Gastroesophageal sphincter (tissue), 4 donors: ENCODE measurements at regions not wholly inside any gene's neighbourhood (a gene's known extent, or its start where the extent isn't known, plus 50 kb on each side); places are given as distances from the start of the nearest gene placed in this dataset.

ENCODE experiments used
- ATAC-seq: fragments of 150-250 bp; one replicate; pipeline ENCODE4 v1.9.1; 2016; ENCODE audit warnings: mild to moderate bottlenecking, moderate library complexity
- H3K27ac ChIP-seq, 4 donors: fragments of 200-600 bp; sonication (generic) in 3 of 4; 1 replicate in 3 of 4; 2 replicates in 1 of 4; pipeline ENCODE4 v1.5.1; 2016 to 2019
- H3K27me3 ChIP-seq: fragments of 200-600 bp; sonication (generic); one replicate; pipeline ENCODE4 v1.5.1; 2019
- H3K36me3 ChIP-seq, 2 donors: fragments of 200-600 bp; sonication (generic); one replicate each; pipeline ENCODE4 v1.5.1; 2019; ENCODE audit warnings: control low read depth in 1 of 2
- H3K4me1 ChIP-seq, 3 donors: fragments of 200-600 bp; sonication (generic); 1 replicate in 2 of 3; 2 replicates in 1 of 3; pipeline ENCODE4 v1.5.1; 2016 to 2019; ENCODE audit warnings: control low read depth in 2 of 3
- H3K4me3 ChIP-seq, 2 donors: fragments of 200-600 bp; sonication (generic); one replicate each; pipeline ENCODE4 v1.5.1; 2019; ENCODE audit warnings: mild to moderate bottlenecking in 1 of 2, moderate library complexity in 1 of 2
- H3K9me3 ChIP-seq, 3 donors: fragments of 200-600 bp; sonication (generic); one replicate each; pipeline ENCODE4 v1.5.1; 2017 to 2019; ENCODE audit warnings: control low read depth in 2 of 3
- EP300 ChIP-seq: sonication (generic); formaldehyde crosslinking; IDR thresholded peaks from one replicate; pipeline ENCODE4 v1.6.1; 2017; ENCODE audit warnings: antibody characterized with exemption, mild to moderate bottlenecking
- POLR2A ChIP-seq, 2 donors: fragments of 450-650 bp; IDR thresholded peaks; one replicate each; pipeline ENCODE4 v1.6.1; 2017; ENCODE audit warnings: antibody characterized with exemption in 2 of 2, mild to moderate bottlenecking in 2 of 2, moderate library complexity in 1 of 2
- POLR2AphosphoS5 ChIP-seq: sonication (generic); formaldehyde crosslinking; IDR thresholded peaks from one replicate; pipeline ENCODE4 v1.6.1; 2017; ENCODE audit warnings: antibody characterized with exemption
- WGBS, 2 donors: methylation state at CpG; one replicate each; pipeline ENCODE4 v1.1.5; 2018; ENCODE audit warnings: low coverage in 1 of 2; 5-methylcytosine and 5-hydroxymethylcytosine counted together
- TF ChIP-seq, protein P1 (sequence below), 4 experiments: fragments of 200-600 bp in 2 of 4; fragments of 450-650 bp in 2 of 4; sonication (generic) in 1 of 4; IDR thresholded peaks; one replicate each; pipeline ENCODE4 v1.5.1; 2017 to 2019; ENCODE audit warnings: antibody characterized with exemption in 4 of 4, mild to moderate bottlenecking in 2 of 4, moderate library complexity in 2 of 4

DNA sequence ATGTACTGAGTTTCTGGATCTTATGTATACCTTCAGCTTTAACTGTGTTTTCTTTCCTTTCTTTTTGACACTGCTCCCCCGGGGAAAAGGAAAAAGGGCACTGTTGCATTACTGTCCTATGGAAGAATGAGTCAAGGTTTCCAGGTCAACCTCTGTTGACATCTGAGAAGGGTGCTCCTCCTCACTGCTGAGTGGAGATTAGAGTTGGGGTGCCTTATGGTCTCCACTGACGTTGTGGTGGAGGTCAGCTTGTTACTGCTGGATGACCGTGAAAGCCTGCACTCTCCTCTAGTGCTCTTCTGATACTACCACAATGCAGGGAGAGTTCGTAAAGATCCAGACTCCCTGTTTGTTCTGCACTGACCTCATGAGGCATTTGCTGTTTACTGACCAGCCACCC is 252.1 kb upstream of the GRM7 start:
- 80% methylated on average over 1 of the region's 4 CpGs; no CpG with 5 or more reads in 1 of the 2 donors for WGBS, 2 donors
- Histone ChIP-seq H3K4me3 (no peak overlapping the region), H3K36me3 (no peaks in the 10 kb centered on the region), H3K9me3 (no peaks in the 10 kb centered on the region), H3K4me1 (no peaks in the 10 kb centered on the region), H3K27me3 (no peaks in the 10 kb centered on the region), H3K27ac (no peak overlapping the region)
- no peak for ATAC-seq
- TF ChIP-seq POLR2AphosphoS5 (no peak), EP300 (no peak), POLR2A (IDR thresholded peaks at IDR 0.05) (no peak)
- TF ChIP-seq, protein P1, sequence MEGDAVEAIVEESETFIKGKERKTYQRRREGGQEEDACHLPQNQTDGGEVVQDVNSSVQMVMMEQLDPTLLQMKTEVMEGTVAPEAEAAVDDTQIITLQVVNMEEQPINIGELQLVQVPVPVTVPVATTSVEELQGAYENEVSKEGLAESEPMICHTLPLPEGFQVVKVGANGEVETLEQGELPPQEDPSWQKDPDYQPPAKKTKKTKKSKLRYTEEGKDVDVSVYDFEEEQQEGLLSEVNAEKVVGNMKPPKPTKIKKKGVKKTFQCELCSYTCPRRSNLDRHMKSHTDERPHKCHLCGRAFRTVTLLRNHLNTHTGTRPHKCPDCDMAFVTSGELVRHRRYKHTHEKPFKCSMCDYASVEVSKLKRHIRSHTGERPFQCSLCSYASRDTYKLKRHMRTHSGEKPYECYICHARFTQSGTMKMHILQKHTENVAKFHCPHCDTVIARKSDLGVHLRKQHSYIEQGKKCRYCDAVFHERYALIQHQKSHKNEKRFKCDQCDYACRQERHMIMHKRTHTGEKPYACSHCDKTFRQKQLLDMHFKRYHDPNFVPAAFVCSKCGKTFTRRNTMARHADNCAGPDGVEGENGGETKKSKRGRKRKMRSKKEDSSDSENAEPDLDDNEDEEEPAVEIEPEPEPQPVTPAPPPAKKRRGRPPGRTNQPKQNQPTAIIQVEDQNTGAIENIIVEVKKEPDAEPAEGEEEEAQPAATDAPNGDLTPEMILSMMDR (IDR thresholded peaks at IDR 0.05): no peak

DNA sequence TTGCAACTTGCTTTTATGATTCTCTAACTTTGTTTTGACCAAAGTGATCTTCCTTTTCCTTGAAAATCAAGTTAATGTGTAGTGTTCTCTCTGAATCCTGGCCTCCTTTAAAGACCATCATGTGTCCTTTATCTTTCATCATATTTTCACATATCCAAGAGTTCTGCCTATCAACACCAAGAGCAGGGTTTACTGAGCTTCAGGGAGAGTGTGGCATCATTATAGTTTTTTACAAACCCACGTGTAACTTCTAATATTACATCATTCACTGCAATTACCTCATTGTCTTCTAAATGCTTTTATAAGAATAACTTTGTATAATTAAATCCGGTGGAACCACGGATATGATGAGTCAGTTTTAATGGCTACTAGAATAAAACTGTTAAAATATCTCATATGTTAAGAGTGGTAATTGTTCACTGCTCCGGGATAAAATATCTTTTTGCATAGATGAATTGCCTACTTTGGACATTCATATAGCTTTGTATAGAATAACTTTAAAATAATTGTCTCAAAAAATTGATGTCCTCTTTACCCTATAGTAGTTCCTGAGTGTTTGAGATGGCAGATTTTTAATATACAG is 248.8 kb upstream of the GRM7 start:
- H3K36me3 ChIP-seq: no peaks in the 10 kb centered on the region
- no peaks in the 10 kb centered on the region for H3K27me3 ChIP-seq
- 73% methylated on average over 4 of the region's 4 CpGs; no CpG with 5 or more reads in 1 of the 2 donors for WGBS, 2 donors
- ATAC-seq: no peak
- H3K4me3 ChIP-seq: no peak overlapping the region
- no peaks in the 10 kb centered on the region for H3K4me1 ChIP-seq
- H3K27ac ChIP-seq: no peak overlapping the region
- no peak for TF ChIP-seq POLR2A (IDR thresholded peaks at IDR 0.05)
- TF ChIP-seq, protein P1 (IDR thresholded peaks at IDR 0.05): no peak
- no peak for TF ChIP-seq POLR2AphosphoS5
- TF ChIP-seq EP300: no peak
- no peaks in the 10 kb centered on the region for H3K9me3 ChIP-seq

- H3K36me3 ChIP-seq: no peaks in the 10 kb centered on the region
- whole genome bisulfite sequencing, 2 donors: 83 to 91% methylated on average over 1 to 2 of the region's 2 CpGs
- no peaks in the 10 kb centered on the region for H3K27me3 ChIP-seq
- H3K27ac ChIP-seq: no peak overlapping the region
- no peaks in the 10 kb centered on the region for H3K4me1 ChIP-seq
- TF ChIP-seq POLR2A (IDR thresholded peaks at IDR 0.05) (no peak), POLR2AphosphoS5 (no peak), EP300 (no peak)
- TF ChIP-seq, protein P1 (IDR thresholded peaks at IDR 0.05): no peak
- no peaks in the 10 kb centered on the region for H3K9me3 ChIP-seq
- ATAC-seq: no peak
- H3K4me3 ChIP-seq: no peak overlapping the region
These were observed 238.7 kb upstream of the GRM7 start for GRCh38 chr3:6622260-6622659.

GRCh38 chr3:6622712-6623111 is 238.2 kb upstream of the GRM7 start:
- no peak for ATAC-seq
- H3K27ac ChIP-seq: no peak overlapping the region
- no peaks in the 10 kb centered on the region for H3K4me1 ChIP-seq
- no peaks in the 10 kb centered on the region for H3K36me3 ChIP-seq
- no peaks in the 10 kb centered on the region for H3K9me3 ChIP-seq
- H3K27me3 ChIP-seq: no peaks in the 10 kb centered on the region
- whole genome bisulfite sequencing, 2 donors: 58% methylated on average over 1 of the region's 1 CpG; no CpG with 5 or more reads in 1 of the 2 donors
- no peak overlapping the region for H3K4me3 ChIP-seq
- no peak for TF ChIP-seq POLR2A (IDR thresholded peaks at IDR 0.05)
- no peak for TF ChIP-seq POLR2AphosphoS5
- TF ChIP-seq, protein P1 (IDR thresholded peaks at IDR 0.05): no peak
- no peak for TF ChIP-seq EP300

DNA sequence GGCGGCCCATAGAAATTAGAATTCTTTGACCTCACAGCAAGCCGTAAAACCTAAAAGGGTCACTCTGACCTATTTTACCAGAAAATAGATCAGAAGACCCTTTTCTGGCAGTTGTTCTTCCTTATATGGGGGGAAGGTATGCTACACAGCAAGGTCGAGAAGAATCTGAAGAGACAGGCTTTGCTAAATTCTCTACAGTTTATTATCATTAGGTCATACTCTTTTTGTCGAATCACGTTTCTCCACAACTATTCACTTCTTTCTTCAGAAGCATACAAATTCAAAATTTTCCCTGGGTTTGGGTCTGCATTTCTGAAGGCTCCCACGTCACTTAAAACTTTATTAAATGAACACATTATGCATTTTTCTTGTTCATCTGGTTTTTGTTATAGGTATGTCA is 229.5 kb upstream of the GRM7 start:
- Histone ChIP-seq H3K27me3 (no peaks in the 10 kb centered on the region), H3K27ac (no peak overlapping the region), H3K4me3 (no peak overlapping the region), H3K36me3 (no peaks in the 10 kb centered on the region), H3K4me1 (no peaks in the 10 kb centered on the region), H3K9me3 (no peaks in the 10 kb centered on the region)
- ATAC-seq: no peak
- WGBS, 2 donors: 77 to 80% methylated on average over 5 to 6 of the region's 6 CpGs
- TF ChIP-seq POLR2A (IDR thresholded peaks at IDR 0.05) (no peak), POLR2AphosphoS5 (no peak), EP300 (no peak)
- TF ChIP-seq, protein P1 (IDR thresholded peaks at IDR 0.05): no peak
